Lower leg skin (tissue), 4 donors: ENCODE measurements at regions not wholly inside any gene's neighbourhood (a gene's known extent, or its start where the extent isn't known, plus 50 kb on each side); places are given as distances from the start of the nearest gene placed in this dataset.

Experiments
- DNase-seq, 2 donors: peaks; one replicate each; pipeline ENCODE4 v3.0.0-alpha.2; 2019; ENCODE audit warnings: low spot score in 2 of 2
- H3K4me3 ChIP-seq: fragments of 200-600 bp; sonication (generic); 2 replicates; pipeline ENCODE4 v1.5.1; 2017; ENCODE audit warnings: mild to moderate bottlenecking, low read depth; ENCODE audit not compliant: poor library complexity, severe bottlenecking
- POLR2A ChIP-seq, 2 donors: fragments of 450-650 bp; IDR thresholded peaks; one replicate each; pipeline ENCODE4 v1.6.1; 2016 to 2017; ENCODE audit warnings: antibody characterized with exemption in 2 of 2, mild to moderate bottlenecking in 1 of 2, moderate library complexity in 1 of 2
- WGBS, 2 donors: methylation state at CpG; one replicate each; pipeline ENCODE4 v1.1.5; 2018; 5-methylcytosine and 5-hydroxymethylcytosine counted together
- intact Hi-C: fragments of 100-400 bp; cut with DNase I; formaldehyde crosslinking; loops from one replicate; pipeline ENCODE4 v1.15.0; 2023; ENCODE audit warnings: low total_unique reads
- TF ChIP-seq, protein P1 (sequence below), 3 donors: fragments of 450-650 bp; IDR thresholded peaks; one replicate each; pipeline ENCODE4 v1.5.1; 2016; ENCODE audit warnings: antibody characterized with exemption in 3 of 3, mild to moderate bottlenecking in 3 of 3, moderate library complexity in 2 of 3

DNA sequence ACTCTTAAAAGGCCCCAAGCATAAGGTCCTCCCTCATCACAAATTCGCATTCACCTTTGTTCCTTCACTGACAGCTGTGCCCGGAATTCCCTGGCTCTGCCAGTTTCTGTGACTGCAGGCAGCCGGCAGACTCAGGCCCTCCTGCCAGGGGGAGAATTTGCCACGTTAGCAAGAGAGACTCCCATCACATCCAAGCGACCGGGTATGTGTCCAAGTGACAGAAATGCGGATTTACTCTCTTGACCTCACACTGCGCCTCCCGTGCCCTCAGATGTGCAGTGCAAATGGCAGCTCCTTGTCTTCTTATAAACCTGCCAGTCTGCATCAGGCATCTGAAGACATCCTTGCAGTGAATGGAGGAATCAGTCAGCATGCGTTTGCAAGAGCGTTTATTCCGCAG lies 187.1 kb upstream of the WWC1 start:
- intact Hi-C loops, result no loop called here
- no peak for TF ChIP-seq POLR2A (IDR thresholded peaks at IDR 0.05)
- TF ChIP-seq, protein P1, sequence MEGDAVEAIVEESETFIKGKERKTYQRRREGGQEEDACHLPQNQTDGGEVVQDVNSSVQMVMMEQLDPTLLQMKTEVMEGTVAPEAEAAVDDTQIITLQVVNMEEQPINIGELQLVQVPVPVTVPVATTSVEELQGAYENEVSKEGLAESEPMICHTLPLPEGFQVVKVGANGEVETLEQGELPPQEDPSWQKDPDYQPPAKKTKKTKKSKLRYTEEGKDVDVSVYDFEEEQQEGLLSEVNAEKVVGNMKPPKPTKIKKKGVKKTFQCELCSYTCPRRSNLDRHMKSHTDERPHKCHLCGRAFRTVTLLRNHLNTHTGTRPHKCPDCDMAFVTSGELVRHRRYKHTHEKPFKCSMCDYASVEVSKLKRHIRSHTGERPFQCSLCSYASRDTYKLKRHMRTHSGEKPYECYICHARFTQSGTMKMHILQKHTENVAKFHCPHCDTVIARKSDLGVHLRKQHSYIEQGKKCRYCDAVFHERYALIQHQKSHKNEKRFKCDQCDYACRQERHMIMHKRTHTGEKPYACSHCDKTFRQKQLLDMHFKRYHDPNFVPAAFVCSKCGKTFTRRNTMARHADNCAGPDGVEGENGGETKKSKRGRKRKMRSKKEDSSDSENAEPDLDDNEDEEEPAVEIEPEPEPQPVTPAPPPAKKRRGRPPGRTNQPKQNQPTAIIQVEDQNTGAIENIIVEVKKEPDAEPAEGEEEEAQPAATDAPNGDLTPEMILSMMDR (IDR thresholded peaks at IDR 0.05), result no peak
- WGBS, 2 donors, result 80 to 91% methylated on average over 12 of the region's 12 CpGs
- DNase-seq, result no peak
- no peak overlapping the region for H3K4me3 ChIP-seq

DNA sequence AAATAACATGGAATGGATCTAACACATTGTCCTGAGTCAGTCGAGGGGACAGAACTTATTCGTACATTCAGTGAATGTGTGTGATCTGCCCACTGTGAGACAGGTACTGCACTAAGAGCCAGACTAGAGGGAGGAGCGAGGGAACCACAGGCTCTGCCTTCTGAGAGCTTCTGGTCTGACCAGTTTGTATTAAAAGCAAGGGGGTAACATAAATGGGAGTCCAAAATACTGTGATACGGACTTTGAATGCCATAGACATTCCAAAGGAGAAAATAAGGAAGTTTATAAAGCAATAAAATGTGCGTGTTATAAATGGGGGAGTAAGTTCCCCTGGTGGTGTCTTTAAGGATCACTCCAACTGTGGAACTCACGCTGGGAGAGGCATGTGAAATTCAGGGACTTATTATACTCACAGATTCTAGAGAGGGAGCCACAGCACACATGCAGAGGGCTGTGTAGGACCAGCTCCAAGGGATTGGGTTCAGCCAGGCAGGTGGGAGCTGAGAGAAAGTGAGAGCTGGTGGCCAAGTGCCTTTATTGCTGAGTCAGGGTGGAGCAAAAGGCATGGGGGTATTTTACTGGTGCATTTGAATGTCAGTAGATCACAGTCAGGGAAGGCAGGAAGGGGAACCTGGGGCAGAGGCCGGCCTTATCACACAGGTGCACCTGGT lies 186.5 kb upstream of the WWC1 start:
- intact Hi-C loops, result no loop called here

DNA sequence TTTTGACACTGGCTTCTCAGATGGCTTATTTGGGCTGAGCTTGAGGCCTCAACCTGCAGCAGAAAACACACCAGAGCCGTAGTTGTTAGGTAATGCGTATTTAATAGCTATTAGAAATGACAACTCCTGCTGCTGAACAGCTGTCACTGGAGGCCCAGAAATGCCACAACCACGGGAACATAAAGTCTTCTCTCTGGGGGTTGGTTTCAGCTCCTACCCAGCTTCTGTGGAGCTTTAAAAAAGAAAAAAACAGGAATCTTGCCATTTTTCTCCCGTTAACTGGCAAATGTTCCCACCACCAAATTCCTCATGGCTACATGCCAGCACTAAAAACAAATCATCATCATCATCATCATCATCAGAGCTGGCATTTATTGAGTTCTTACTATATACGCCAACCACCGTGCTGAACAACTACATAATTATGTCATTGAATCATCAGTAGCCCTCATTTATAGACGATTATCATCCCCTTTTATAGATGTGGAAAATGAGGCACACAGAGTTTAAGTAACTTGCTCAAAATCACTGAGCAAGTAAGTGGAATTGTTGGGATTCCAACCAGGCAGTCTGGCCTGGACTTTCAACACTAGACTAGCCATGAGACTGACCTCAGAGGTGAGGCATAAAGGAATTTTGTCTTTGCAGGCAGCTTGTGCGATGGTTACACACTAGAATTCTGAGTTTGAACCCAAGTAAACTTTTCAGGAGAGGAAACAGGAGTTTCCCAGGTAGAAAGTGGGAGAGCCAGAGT lies 185.3 kb upstream of the WWC1 start:
- WGBS, 2 donors, result 69 to 73% methylated on average over 8 of the region's 8 CpGs
- no peak for TF ChIP-seq POLR2A (IDR thresholded peaks at IDR 0.05)
- TF ChIP-seq, protein P1 (IDR thresholded peaks at IDR 0.05), result no peak
- intact Hi-C loops, result no loop called here
- no peak for DNase-seq
- H3K4me3 ChIP-seq, result no peak overlapping the region

More for the DNA sequence above, 186.5 kb upstream of the WWC1 start:
- no peak for DNase-seq
- TF ChIP-seq, protein P1 (IDR thresholded peaks at IDR 0.05), result no peak
- TF ChIP-seq POLR2A (IDR thresholded peaks at IDR 0.05), result no peak
- 77 to 78% methylated on average over 7 of the region's 7 CpGs for WGBS, 2 donors
- no peak overlapping the region for H3K4me3 ChIP-seq

DNA sequence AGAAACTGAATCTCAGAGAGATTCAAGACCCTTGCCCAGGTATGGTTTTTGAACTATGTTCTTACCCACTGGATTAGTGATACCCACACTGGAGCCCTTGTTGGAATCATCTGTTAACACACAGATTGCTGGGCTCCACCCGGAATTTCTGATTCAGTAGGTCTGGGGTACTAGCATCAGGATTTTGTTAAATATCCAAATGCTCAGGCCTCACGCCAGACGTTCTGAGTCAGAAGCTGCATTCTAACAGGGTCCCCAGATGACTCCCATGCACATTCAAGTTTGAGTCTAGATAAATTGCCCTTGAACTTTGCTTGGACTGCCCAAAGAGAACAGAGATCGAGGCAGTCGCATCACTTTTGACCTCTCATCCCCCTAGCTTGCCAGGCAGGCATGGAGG lies 182.0 kb upstream of the WWC1 start:
- no peak for DNase-seq
- intact Hi-C loops, result no loop called here
- no peak overlapping the region for H3K4me3 ChIP-seq
- WGBS, 2 donors, result 59 to 76% methylated on average over 5 of the region's 5 CpGs
- no peak for TF ChIP-seq POLR2A (IDR thresholded peaks at IDR 0.05)
- TF ChIP-seq, protein P1 (IDR thresholded peaks at IDR 0.05), result no peak

DNA sequence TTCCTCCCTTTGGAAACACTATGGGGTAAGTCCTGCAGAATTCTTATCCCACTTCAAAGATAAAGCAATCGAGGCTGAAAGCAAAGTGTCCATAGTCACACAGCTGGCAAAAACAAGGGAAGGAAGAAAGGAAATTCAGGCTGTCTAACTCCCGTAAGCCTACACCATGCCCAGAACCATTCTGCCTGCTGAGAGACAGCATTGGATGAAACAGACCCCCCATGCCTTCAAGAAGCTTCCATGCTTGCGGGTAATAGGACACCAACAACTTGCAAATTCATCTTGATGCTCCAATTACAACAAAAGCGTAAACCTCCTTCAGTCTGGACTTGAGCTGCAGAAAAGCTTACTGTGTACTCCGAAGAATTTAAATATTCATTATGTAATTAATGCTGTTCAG lies 181.1 kb upstream of the WWC1 start:
- 75 to 76% methylated on average over 5 of the region's 5 CpGs for WGBS, 2 donors
- H3K4me3 ChIP-seq, result no peak overlapping the region
- intact Hi-C loops, result no loop called here
- no peak for TF ChIP-seq POLR2A (IDR thresholded peaks at IDR 0.05)
- TF ChIP-seq, protein P1 (IDR thresholded peaks at IDR 0.05), result no peak
- DNase-seq, result no peak
